ENCODE measurements at regions not wholly inside any gene's neighbourhood (a gene's known extent, or its start where the extent isn't known, plus 50 kb on each side); places are given as distances from the start of the nearest gene placed in this dataset.

GRCh38 chr10:101299211-101299610, 54.8 kb upstream of the BTRC start:
- DNase-seq (ENCODE audit: low spot score) = no peak

GRCh38 chr10:101301111-101301731, 52.7 kb upstream of the BTRC start:
- peak; percentile 54 for DNase-seq (ENCODE audit: low spot score)

- DNase-seq (ENCODE audit: low spot score) = no peak
Observed at GRCh38 chr10:101303087-101303703, 50.8 kb upstream of the BTRC start.
